Neural progenitor cell (in vitro differentiated cells): ENCODE measurements at regions not wholly inside any gene's neighbourhood (a gene's known extent, or its start where the extent isn't known, plus 50 kb on each side); places are given as distances from the start of the nearest gene placed in this dataset.

Experiments used
- EZH2 ChIP-seq: fragments of 200-600 bp; sonication (generic); IDR thresholded peaks from 2 replicates; pipeline ENCODE4 v1.6.1; 2017; ENCODE audit warnings: antibody characterized with exemption, mild to moderate bottlenecking, moderate library complexity
- EZH2phosphoT487 ChIP-seq: fragments of 200-600 bp; sonication (generic); IDR thresholded peaks from 2 replicates; pipeline ENCODE4 v1.6.1; 2017; ENCODE audit warnings: antibody characterized with exemption
- TF ChIP-seq, protein P1 (sequence below): fragments of 200-600 bp; sonication (generic); IDR thresholded peaks from 2 replicates; pipeline ENCODE4 v1.5.1; 2017; ENCODE audit warnings: antibody characterized with exemption, mild to moderate bottlenecking

- TF ChIP-seq, protein P1, sequence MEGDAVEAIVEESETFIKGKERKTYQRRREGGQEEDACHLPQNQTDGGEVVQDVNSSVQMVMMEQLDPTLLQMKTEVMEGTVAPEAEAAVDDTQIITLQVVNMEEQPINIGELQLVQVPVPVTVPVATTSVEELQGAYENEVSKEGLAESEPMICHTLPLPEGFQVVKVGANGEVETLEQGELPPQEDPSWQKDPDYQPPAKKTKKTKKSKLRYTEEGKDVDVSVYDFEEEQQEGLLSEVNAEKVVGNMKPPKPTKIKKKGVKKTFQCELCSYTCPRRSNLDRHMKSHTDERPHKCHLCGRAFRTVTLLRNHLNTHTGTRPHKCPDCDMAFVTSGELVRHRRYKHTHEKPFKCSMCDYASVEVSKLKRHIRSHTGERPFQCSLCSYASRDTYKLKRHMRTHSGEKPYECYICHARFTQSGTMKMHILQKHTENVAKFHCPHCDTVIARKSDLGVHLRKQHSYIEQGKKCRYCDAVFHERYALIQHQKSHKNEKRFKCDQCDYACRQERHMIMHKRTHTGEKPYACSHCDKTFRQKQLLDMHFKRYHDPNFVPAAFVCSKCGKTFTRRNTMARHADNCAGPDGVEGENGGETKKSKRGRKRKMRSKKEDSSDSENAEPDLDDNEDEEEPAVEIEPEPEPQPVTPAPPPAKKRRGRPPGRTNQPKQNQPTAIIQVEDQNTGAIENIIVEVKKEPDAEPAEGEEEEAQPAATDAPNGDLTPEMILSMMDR, result no peak
- no peak for TF ChIP-seq EZH2
- TF ChIP-seq EZH2phosphoT487, result no peak
These were observed 488.3 kb downstream of the KDM4C start for GRCh38 chr9:7245976-7246580.
